GM23338 (cell line): ENCODE measurements at regions not wholly inside any gene's neighbourhood (a gene's known extent, or its start where the extent isn't known, plus 50 kb on each side); places are given as distances from the start of the nearest gene placed in this dataset.

Experiments
- CREB1 ChIP-seq: fragments of 250-450 bp; sonication (Bioruptor Pico); IDR thresholded peaks from 2 replicates; pipeline ENCODE4 v1.5.0; 2020; ENCODE audit warnings: low read depth, mild to moderate bottlenecking, moderate library complexity
- EZH2 ChIP-seq: fragments of 200-600 bp; sonication (generic); IDR thresholded peaks from one replicate; pipeline ENCODE4 v1.8.0; 2017; ENCODE audit warnings: antibody characterized with exemption, mild to moderate bottlenecking, low read depth; ENCODE audit not compliant: unreplicated experiment
- EZH2phosphoT487 ChIP-seq: fragments of 200-600 bp; sonication (generic); IDR thresholded peaks from one replicate; pipeline ENCODE4 v1.8.1; 2018; ENCODE audit warnings: antibody characterized with exemption; ENCODE audit not compliant: unreplicated experiment
- JUNB ChIP-seq: IDR thresholded peaks from one replicate; pipeline ENCODE4 v1.6.1; 2016; ENCODE audit warnings: antibody characterized with exemption; ENCODE audit not compliant: unreplicated experiment
- NANOG ChIP-seq: IDR thresholded peaks from 2 replicates; pipeline ENCODE4 v1.6.1; 2016; ENCODE audit warnings: antibody characterized with exemption, borderline replicate concordance
- POLR2AphosphoS5 ChIP-seq: IDR thresholded peaks from 2 replicates; pipeline ENCODE4 v1.6.1; 2016; ENCODE audit warnings: antibody characterized with exemption, low read depth
- STAT1 ChIP-seq: IDR thresholded peaks from one replicate; pipeline ENCODE4 v1.6.1; 2016; ENCODE audit warnings: antibody characterized with exemption; ENCODE audit not compliant: unreplicated experiment
- ZNF114 ChIP-seq: fragments of 250-450 bp; sonication (Bioruptor Pico); IDR thresholded peaks from 2 replicates; pipeline ENCODE4 v1.5.0; 2020; ENCODE audit warnings: mild to moderate bottlenecking, moderate library complexity
- ZNF331 ChIP-seq: fragments of 250-450 bp; sonication (Bioruptor Pico); IDR thresholded peaks from 2 replicates; pipeline ENCODE4 v1.5.0; 2020; ENCODE audit warnings: low read depth, mild to moderate bottlenecking, moderate library complexity
- TF ChIP-seq, protein P1 (sequence below): IDR thresholded peaks from one replicate; pipeline ENCODE4 v1.6.1; 2018; ENCODE audit warnings: antibody characterized with exemption; ENCODE audit not compliant: unreplicated experiment
- TF ChIP-seq, protein P2 (sequence below), 2 experiments: fragments of 200-600 bp in 1 of 2; sonication (generic) in 1 of 2; conservative IDR thresholded peaks; 2 replicates each; pipeline versions ENCODE4 v1.5.1 to v1.6.1; 2016 to 2017; ENCODE audit warnings: antibody characterized with exemption in 2 of 2, low read depth in 2 of 2, mild to moderate bottlenecking in 2 of 2, moderate library complexity in 1 of 2
- TF ChIP-seq, protein P3 (sequence below): IDR thresholded peaks from 2 replicates; pipeline ENCODE4 v1.6.1; 2016; ENCODE audit warnings: antibody characterized with exemption
- TF ChIP-seq, protein P4 (sequence below): fragments of 250-450 bp; sonication (Bioruptor Pico); IDR thresholded peaks from 2 replicates; pipeline ENCODE4 v1.5.0; 2020; ENCODE audit warnings: mild to moderate bottlenecking, moderate library complexity

DNA sequence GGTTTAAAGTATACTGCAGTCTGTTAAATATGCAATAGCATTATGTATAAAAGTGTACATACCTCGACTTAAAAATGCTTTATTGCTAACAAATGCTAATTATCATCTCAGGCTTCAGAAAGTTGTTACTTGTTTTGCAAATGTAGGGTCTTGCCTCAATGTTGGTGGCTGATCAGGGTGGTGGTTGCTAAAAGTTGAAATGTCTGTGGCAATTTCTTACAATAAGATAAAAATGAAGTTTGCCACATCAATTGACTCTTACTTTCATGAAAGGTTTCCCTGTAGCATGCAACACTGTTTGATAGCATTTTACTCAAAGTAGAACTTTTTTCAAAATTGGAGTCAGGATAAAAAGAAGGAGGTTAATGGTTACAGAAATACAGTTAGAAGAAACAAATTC is 407.7 kb upstream of the OR4E1 start:
- TF ChIP-seq, protein P1, sequence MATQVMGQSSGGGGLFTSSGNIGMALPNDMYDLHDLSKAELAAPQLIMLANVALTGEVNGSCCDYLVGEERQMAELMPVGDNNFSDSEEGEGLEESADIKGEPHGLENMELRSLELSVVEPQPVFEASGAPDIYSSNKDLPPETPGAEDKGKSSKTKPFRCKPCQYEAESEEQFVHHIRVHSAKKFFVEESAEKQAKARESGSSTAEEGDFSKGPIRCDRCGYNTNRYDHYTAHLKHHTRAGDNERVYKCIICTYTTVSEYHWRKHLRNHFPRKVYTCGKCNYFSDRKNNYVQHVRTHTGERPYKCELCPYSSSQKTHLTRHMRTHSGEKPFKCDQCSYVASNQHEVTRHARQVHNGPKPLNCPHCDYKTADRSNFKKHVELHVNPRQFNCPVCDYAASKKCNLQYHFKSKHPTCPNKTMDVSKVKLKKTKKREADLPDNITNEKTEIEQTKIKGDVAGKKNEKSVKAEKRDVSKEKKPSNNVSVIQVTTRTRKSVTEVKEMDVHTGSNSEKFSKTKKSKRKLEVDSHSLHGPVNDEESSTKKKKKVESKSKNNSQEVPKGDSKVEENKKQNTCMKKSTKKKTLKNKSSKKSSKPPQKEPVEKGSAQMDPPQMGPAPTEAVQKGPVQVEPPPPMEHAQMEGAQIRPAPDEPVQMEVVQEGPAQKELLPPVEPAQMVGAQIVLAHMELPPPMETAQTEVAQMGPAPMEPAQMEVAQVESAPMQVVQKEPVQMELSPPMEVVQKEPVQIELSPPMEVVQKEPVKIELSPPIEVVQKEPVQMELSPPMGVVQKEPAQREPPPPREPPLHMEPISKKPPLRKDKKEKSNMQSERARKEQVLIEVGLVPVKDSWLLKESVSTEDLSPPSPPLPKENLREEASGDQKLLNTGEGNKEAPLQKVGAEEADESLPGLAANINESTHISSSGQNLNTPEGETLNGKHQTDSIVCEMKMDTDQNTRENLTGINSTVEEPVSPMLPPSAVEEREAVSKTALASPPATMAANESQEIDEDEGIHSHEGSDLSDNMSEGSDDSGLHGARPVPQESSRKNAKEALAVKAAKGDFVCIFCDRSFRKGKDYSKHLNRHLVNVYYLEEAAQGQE: no peak
- TF ChIP-seq, protein P2, sequence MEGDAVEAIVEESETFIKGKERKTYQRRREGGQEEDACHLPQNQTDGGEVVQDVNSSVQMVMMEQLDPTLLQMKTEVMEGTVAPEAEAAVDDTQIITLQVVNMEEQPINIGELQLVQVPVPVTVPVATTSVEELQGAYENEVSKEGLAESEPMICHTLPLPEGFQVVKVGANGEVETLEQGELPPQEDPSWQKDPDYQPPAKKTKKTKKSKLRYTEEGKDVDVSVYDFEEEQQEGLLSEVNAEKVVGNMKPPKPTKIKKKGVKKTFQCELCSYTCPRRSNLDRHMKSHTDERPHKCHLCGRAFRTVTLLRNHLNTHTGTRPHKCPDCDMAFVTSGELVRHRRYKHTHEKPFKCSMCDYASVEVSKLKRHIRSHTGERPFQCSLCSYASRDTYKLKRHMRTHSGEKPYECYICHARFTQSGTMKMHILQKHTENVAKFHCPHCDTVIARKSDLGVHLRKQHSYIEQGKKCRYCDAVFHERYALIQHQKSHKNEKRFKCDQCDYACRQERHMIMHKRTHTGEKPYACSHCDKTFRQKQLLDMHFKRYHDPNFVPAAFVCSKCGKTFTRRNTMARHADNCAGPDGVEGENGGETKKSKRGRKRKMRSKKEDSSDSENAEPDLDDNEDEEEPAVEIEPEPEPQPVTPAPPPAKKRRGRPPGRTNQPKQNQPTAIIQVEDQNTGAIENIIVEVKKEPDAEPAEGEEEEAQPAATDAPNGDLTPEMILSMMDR (conservative IDR thresholded peaks at IDR 0.05; ENCODE audit: low read depth in 2 of 2): no peak
- no peak for TF ChIP-seq EZH2
- no peak for TF ChIP-seq JUNB
- TF ChIP-seq POLR2AphosphoS5: no peak
- TF ChIP-seq EZH2phosphoT487: no peak
- no peak for TF ChIP-seq ZNF114 (CRISPR knock-in tag)
- TF ChIP-seq, protein P3, sequence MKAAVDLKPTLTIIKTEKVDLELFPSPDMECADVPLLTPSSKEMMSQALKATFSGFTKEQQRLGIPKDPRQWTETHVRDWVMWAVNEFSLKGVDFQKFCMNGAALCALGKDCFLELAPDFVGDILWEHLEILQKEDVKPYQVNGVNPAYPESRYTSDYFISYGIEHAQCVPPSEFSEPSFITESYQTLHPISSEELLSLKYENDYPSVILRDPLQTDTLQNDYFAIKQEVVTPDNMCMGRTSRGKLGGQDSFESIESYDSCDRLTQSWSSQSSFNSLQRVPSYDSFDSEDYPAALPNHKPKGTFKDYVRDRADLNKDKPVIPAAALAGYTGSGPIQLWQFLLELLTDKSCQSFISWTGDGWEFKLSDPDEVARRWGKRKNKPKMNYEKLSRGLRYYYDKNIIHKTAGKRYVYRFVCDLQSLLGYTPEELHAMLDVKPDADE: no peak
- TF ChIP-seq NANOG: no peak
- TF ChIP-seq CREB1: no peak
- TF ChIP-seq, protein P4, sequence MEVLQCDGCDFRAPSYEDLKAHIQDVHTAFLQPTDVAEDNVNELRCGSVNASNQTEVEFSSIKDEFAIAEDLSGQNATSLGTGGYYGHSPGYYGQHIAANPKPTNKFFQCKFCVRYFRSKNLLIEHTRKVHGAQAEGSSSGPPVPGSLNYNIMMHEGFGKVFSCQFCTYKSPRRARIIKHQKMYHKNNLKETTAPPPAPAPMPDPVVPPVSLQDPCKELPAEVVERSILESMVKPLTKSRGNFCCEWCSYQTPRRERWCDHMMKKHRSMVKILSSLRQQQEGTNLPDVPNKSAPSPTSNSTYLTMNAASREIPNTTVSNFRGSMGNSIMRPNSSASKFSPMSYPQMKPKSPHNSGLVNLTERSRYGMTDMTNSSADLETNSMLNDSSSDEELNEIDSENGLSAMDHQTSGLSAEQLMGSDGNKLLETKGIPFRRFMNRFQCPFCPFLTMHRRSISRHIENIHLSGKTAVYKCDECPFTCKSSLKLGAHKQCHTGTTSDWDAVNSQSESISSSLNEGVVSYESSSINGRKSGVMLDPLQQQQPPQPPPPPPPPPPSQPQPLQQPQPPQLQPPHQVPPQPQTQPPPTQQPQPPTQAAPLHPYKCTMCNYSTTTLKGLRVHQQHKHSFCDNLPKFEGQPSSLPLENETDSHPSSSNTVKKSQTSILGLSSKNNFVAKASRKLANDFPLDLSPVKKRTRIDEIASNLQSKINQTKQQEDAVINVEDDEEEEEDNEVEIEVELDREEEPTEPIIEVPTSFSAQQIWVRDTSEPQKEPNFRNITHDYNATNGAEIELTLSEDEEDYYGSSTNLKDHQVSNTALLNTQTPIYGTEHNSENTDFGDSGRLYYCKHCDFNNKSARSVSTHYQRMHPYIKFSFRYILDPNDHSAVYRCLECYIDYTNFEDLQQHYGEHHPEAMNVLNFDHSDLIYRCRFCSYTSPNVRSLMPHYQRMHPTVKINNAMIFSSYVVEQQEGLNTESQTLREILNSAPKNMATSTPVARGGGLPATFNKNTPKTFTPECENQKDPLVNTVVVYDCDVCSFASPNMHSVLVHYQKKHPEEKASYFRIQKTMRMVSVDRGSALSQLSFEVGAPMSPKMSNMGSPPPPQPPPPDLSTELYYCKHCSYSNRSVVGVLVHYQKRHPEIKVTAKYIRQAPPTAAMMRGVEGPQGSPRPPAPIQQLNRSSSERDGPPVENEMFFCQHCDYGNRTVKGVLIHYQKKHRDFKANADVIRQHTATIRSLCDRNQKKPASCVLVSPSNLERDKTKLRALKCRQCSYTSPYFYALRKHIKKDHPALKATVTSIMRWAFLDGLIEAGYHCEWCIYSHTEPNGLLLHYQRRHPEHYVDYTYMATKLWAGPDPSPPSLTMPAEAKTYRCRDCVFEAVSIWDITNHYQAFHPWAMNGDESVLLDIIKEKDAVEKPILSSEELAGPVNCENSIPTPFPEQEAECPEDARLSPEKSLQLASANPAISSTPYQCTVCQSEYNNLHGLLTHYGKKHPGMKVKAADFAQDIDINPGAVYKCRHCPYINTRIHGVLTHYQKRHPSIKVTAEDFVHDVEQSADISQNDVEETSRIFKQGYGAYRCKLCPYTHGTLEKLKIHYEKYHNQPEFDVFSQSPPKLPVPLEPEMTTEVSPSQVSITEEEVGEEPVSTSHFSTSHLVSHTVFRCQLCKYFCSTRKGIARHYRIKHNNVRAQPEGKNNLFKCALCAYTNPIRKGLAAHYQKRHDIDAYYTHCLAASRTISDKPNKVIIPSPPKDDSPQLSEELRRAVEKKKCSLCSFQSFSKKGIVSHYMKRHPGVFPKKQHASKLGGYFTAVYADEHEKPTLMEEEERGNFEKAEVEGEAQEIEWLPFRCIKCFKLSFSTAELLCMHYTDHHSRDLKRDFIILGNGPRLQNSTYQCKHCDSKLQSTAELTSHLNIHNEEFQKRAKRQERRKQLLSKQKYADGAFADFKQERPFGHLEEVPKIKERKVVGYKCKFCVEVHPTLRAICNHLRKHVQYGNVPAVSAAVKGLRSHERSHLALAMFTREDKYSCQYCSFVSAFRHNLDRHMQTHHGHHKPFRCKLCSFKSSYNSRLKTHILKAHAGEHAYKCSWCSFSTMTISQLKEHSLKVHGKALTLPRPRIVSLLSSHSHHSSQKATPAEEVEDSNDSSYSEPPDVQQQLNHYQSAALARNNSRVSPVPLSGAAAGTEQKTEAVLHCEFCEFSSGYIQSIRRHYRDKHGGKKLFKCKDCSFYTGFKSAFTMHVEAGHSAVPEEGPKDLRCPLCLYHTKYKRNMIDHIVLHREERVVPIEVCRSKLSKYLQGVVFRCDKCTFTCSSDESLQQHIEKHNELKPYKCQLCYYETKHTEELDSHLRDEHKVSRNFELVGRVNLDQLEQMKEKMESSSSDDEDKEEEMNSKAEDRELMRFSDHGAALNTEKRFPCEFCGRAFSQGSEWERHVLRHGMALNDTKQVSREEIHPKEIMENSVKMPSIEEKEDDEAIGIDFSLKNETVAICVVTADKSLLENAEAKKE (CRISPR knock-in tag): no peak
- no peak for TF ChIP-seq STAT1
- TF ChIP-seq ZNF331 (CRISPR knock-in tag): no peak
